ENCODE measurements at regions not wholly inside any gene's neighbourhood (a gene's known extent, or its start where the extent isn't known, plus 50 kb on each side); places are given as distances from the start of the nearest gene placed in this dataset.

- TF ChIP-seq CTCF (conservative IDR thresholded peaks at IDR 0.05; ENCODE audit: low read depth in 2 of 2) = no peak
- no peak for TF ChIP-seq JUNB (IDR thresholded peaks at IDR 0.05; ENCODE audit: unreplicated experiment)
- TF ChIP-seq NANOG (IDR thresholded peaks at IDR 0.05; ENCODE audit: borderline replicate concordance) = no peak
- Histone ChIP-seq H3K36me3 (ENCODE audit: insufficient read depth) (no peaks in the 10 kb centered on the region), H3K9me2 (ENCODE audit: insufficient read depth) (0 out of 2 replicates have a peak, but pooled peaks cover 1% of the 10 kb centered on the region), H3K79me2 (replicated peaks; ENCODE audit: insufficient read depth) (no peaks in the 10 kb centered on the region), H3K4me2 (no peak overlapping the region), H3F3A (replicated peaks; ENCODE audit: low read depth) (no peaks in the 10 kb centered on the region), H4K20me1 (replicated peaks; ENCODE audit: insufficient read depth) (no peaks in the 10 kb centered on the region), H3K27ac (ENCODE audit: low read depth) (no peak overlapping the region), H2AFZ (no peak overlapping the region), H3K4me3 (no peak overlapping the region), H3K27me3 (ENCODE audit: insufficient read depth) (no peaks in the 10 kb centered on the region), H3K4me1 (ENCODE audit: insufficient read depth) (no peaks in the 10 kb centered on the region)
- ATAC-seq (no peak), DNase-seq (ENCODE audit: low spot score) (no peak)
- Mint-ChIP-seq H3K36me3 (ENCODE audit: low read depth) (peaks cover 2% of the 10 kb centered on the region; the same call in 1 of the 3 replicates), H3K27ac (no peak overlapping the region), H3K4me3 (no peak overlapping the region), H3K9me3 (peaks cover 28% of the 10 kb centered on the region), H3K4me1 (peaks cover 1% of the 10 kb centered on the region), H3K27me3 (ENCODE audit: insufficient read depth, low read depth, poor library complexity) (peaks cover 6% of the 10 kb centered on the region)
Measured at GRCh38 chr14:104245723-104246122, 107.3 kb downstream of the KIF26A start.

- Histone ChIP-seq H3K4me1 (ENCODE audit: insufficient read depth) (no peaks in the 10 kb centered on the region), H2AFZ (no peak overlapping the region), H3K4me3 (no peak overlapping the region), H3K9me2 (ENCODE audit: insufficient read depth) (no peaks in the 10 kb centered on the region), H3K36me3 (ENCODE audit: insufficient read depth) (no peaks in the 10 kb centered on the region), H3K79me2 (replicated peaks; ENCODE audit: insufficient read depth) (no peaks in the 10 kb centered on the region), H4K20me1 (replicated peaks; ENCODE audit: insufficient read depth) (no peaks in the 10 kb centered on the region), H3K27ac (ENCODE audit: low read depth) (no peak overlapping the region), H3K4me2 (no peak overlapping the region), H3F3A (replicated peaks; ENCODE audit: low read depth) (no peaks in the 10 kb centered on the region), H3K27me3 (ENCODE audit: insufficient read depth) (no peaks in the 10 kb centered on the region)
- H3K27ac Mint-ChIP-seq = no peak overlapping the region
- H3K27me3 Mint-ChIP-seq (ENCODE audit: insufficient read depth, low read depth, poor library complexity) = peaks cover 5% of the 10 kb centered on the region
- no peak for ATAC-seq
- peaks cover 27% of the 10 kb centered on the region for H3K9me3 Mint-ChIP-seq
- no peaks in the 10 kb centered on the region; the same call in 2 of the 3 replicates for H3K4me1 Mint-ChIP-seq
- peaks cover 2% of the 10 kb centered on the region; the same call in 1 of the 3 replicates for H3K36me3 Mint-ChIP-seq (ENCODE audit: low read depth)
- no peak overlapping the region for H3K4me3 Mint-ChIP-seq
- DNase-seq (ENCODE audit: low spot score) = no peak
- TF ChIP-seq NANOG (IDR thresholded peaks at IDR 0.05; ENCODE audit: borderline replicate concordance) = no peak
- no peak for TF ChIP-seq REST (IDR thresholded peaks at IDR 0.05; ENCODE audit: unreplicated experiment)
- no peak for TF ChIP-seq JUNB (IDR thresholded peaks at IDR 0.05; ENCODE audit: unreplicated experiment)
- no peak for TF ChIP-seq EZH2phosphoT487 (IDR thresholded peaks at IDR 0.05; ENCODE audit: unreplicated experiment)
- no peak for TF ChIP-seq EZH2 (IDR thresholded peaks at IDR 0.05; ENCODE audit: low read depth, unreplicated experiment)
- no peak for TF ChIP-seq ZNF114 (CRISPR knock-in tag; IDR thresholded peaks at IDR 0.05)
- no peak for TF ChIP-seq POLR2AphosphoS5 (IDR thresholded peaks at IDR 0.05; ENCODE audit: low read depth)
- TF ChIP-seq STAT1 (IDR thresholded peaks at IDR 0.05; ENCODE audit: unreplicated experiment) = no peak
Measured at GRCh38 chr14:104246401-104247335, 108.3 kb downstream of the KIF26A start.

Data from GM23338 (cell line).